ENCODE measurements at regions not wholly inside any gene's neighbourhood (a gene's known extent, or its start where the extent isn't known, plus 50 kb on each side); places are given as distances from the start of the nearest gene placed in this dataset.

DNA sequence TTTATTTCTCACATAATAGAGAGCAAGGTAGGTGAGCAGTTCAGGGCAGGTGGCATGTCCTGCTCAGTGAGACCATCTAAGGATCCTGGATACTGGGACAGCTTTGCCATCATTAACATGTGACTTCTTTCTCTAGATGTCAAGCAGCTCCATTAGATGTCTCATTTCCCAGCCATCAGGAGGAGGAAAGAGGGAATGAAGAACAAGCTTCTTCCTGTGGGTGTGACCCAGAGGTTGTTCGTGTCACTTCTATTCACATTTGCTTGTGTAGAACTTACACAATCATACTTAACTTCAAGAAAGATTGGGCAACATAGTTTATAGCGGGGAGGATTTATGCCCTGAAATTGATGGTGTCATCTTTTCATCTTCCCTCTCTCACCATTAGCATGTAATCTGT is 169.2 kb upstream of the B3GALT2 start:
- no peak for TF ChIP-seq CTCF (IDR thresholded peaks at IDR 0.05)
- TF ChIP-seq POLR2A (IDR thresholded peaks at IDR 0.05): no peak

Data from heart left ventricle (tissue), 13 donors.